IMR-90 (cell line): ENCODE measurements at regions not wholly inside any gene's neighbourhood (a gene's known extent, or its start where the extent isn't known, plus 50 kb on each side); places are given as distances from the start of the nearest gene placed in this dataset.

Experiments used
- ATAC-seq: fragments of 200-7000 bp; cut with Tn5 transposase; 2 replicates; pipeline ENCODE4 v1.9.1; 2020; ENCODE audit warnings: low read depth, mild to moderate bottlenecking, moderate library complexity
- BruUV-seq: library from RNA; stranded (reverse); fragments of 400-500 nt; replicated peaks from 2 replicates; lab custom pipeline; 2021; lab: Mats Ljungman, UMichigan
- CTCF ChIA-PET: fragments of 300-600 bp; formaldehyde crosslinking; extraction: SDS; loops from one replicate; lab custom pipeline; 2021; ENCODE audit warnings: antibody characterized with exemption; lab: Yijun Ruan, JAX
- POLR2A ChIA-PET: fragments of 300-600 bp; sonication (Branson Sonifier 250); formaldehyde crosslinking; loops from one replicate; lab custom pipeline; 2022; ENCODE audit warnings: antibody characterized with exemption; ENCODE audit not compliant: unreplicated experiment; lab: Charles Lee
- DNase-seq: peaks from one replicate; pipeline ENCODE4 v3.0.0; 2013
- H2AFZ ChIP-seq: replicated peaks from 2 replicates; pipeline ENCODE3; 2013; ENCODE audit warnings: low read length, mild to moderate bottlenecking; ENCODE audit not compliant: poor library complexity
- H2AK5ac ChIP-seq: 2 replicates; pipeline ENCODE4 v1.6.1; 2013; ENCODE audit warnings: low read depth, low read length, inconsistent platforms
- H2AK9ac ChIP-seq: replicated peaks from 2 replicates; pipeline ENCODE3; 2013; ENCODE audit warnings: mild to moderate bottlenecking, low read depth, low read length, moderate library complexity; ENCODE audit not compliant: poor library complexity
- H2BK120ac ChIP-seq: 2 replicates; pipeline ENCODE4 v1.6.1; 2013; ENCODE audit warnings: low read depth, low read length, inconsistent platforms
- H2BK15ac ChIP-seq: 3 replicates; pipeline ENCODE4 v1.6.1; 2013; ENCODE audit warnings: low read depth, low read length, inconsistent platforms
- H2BK20ac ChIP-seq: 2 replicates; pipeline ENCODE4 v1.6.1; 2013; ENCODE audit warnings: low read depth, mild to moderate bottlenecking, inconsistent platforms, low read length, moderate library complexity
- H2BK5ac ChIP-seq: 2 replicates; pipeline ENCODE4 v1.6.1; 2013; ENCODE audit warnings: mild to moderate bottlenecking, low read depth, low read length, inconsistent platforms; ENCODE audit not compliant: poor library complexity, severe bottlenecking
- H3K14ac ChIP-seq: replicated peaks from 2 replicates; pipeline ENCODE4 v1.6.1; 2013; ENCODE audit warnings: low read depth, low read length, inconsistent platforms
- H3K18ac ChIP-seq: 2 replicates; pipeline ENCODE4 v1.6.1; 2013; ENCODE audit warnings: low read depth, low read length, control low read depth
- H3K23ac ChIP-seq: 2 replicates; pipeline ENCODE4 v1.6.1; 2013; ENCODE audit warnings: low read depth, low read length, inconsistent platforms
- H3K27ac ChIP-seq: 2 replicates; pipeline ENCODE4 v1.5.1; 2013; ENCODE audit warnings: mild to moderate bottlenecking, control low read depth, low read length; ENCODE audit not compliant: insufficient read depth
- H3K27me3 ChIP-seq: 2 replicates; pipeline ENCODE4 v1.6.1; 2013; ENCODE audit warnings: low read length; ENCODE audit not compliant: control insufficient read depth, insufficient read depth
- H3K36me3 ChIP-seq: 2 replicates; pipeline ENCODE4 v1.6.1; 2013; ENCODE audit warnings: low read length, mixed read lengths; ENCODE audit not compliant: control insufficient read depth, insufficient read depth
- H3K4ac ChIP-seq: 2 replicates; pipeline ENCODE4 v1.6.1; 2013; ENCODE audit warnings: low read depth, low read length, inconsistent platforms
- H3K4me1 ChIP-seq: 2 replicates; pipeline ENCODE4 v1.6.1; 2013; ENCODE audit warnings: low read length, mixed read lengths; ENCODE audit not compliant: control insufficient read depth, insufficient read depth
- H3K4me2 ChIP-seq: 2 replicates; pipeline ENCODE4 v1.6.1; 2013; ENCODE audit warnings: low read depth, mild to moderate bottlenecking, control low read depth, low read length, moderate library complexity
- H3K4me3 ChIP-seq: 2 replicates; pipeline ENCODE4 v1.5.1; 2013; ENCODE audit warnings: low read depth, mild to moderate bottlenecking, control low read depth, low read length, moderate library complexity; ENCODE audit not compliant: insufficient read depth
- H3K56ac ChIP-seq: 2 replicates; pipeline ENCODE4 v1.6.1; 2013; ENCODE audit warnings: low read length, inconsistent platforms; ENCODE audit not compliant: insufficient read depth; ENCODE audit errors: extremely low read depth
- H3K79me1 ChIP-seq, 2 experiments: 2 replicates each; pipeline ENCODE4 v1.6.1; 2013; ENCODE audit warnings: low read length in 2 of 2, inconsistent platforms in 1 of 2, low read depth in 1 of 2
- H3K9ac ChIP-seq: 2 replicates; pipeline ENCODE4 v1.6.1; 2013; ENCODE audit warnings: low read depth, low read length, control low read depth
- H3K9me1 ChIP-seq: 2 replicates; pipeline ENCODE4 v1.6.1; 2013; ENCODE audit warnings: low read length, inconsistent platforms; ENCODE audit not compliant: insufficient read depth
- H3K9me3 ChIP-seq: 2 replicates; pipeline ENCODE4 v1.6.1; 2013; ENCODE audit warnings: low read length; ENCODE audit not compliant: control insufficient read depth, insufficient read depth
- H4K20me1 ChIP-seq: 2 replicates; pipeline ENCODE4 v1.6.1; 2013; ENCODE audit warnings: low read length, inconsistent platforms; ENCODE audit not compliant: insufficient read depth
- H4K5ac ChIP-seq: 2 replicates; pipeline ENCODE4 v1.6.1; 2013; ENCODE audit warnings: mild to moderate bottlenecking, low read depth, low read length, control low read depth
- H4K8ac ChIP-seq, 2 experiments: 2 replicates each; pipeline ENCODE4 v1.6.1; 2013; ENCODE audit warnings: low read depth in 2 of 2, low read length in 2 of 2, control low read depth in 1 of 2, inconsistent platforms in 1 of 2
- H4K91ac ChIP-seq: 2 replicates; pipeline ENCODE4 v1.6.1; 2013; ENCODE audit warnings: low read depth, low read length, inconsistent platforms; ENCODE audit not compliant: insufficient read depth
- BHLHE40 ChIP-seq: fragments of 150-350 bp; IDR thresholded peaks from 2 replicates; pipeline ENCODE4 v1.6.1; 2016; ENCODE audit warnings: mild to moderate bottlenecking, low read depth, low read length
- CEBPB ChIP-seq: IDR thresholded peaks from 2 replicates; pipeline ENCODE4 v1.6.1; 2012; ENCODE audit warnings: low read depth, low read length, improper control_type of control experiment
- CHD1 ChIP-seq: IDR thresholded peaks from 2 replicates; pipeline ENCODE4 v1.6.1; 2012; ENCODE audit warnings: low read depth, low read length, improper control_type of control experiment
- FOS ChIP-seq: fragments of 150-350 bp; IDR thresholded peaks from 2 replicates; pipeline ENCODE4 v1.6.1; 2016; ENCODE audit warnings: low read depth, low read length
- MAFK ChIP-seq: IDR thresholded peaks from 2 replicates; pipeline ENCODE4 v1.6.1; 2012; ENCODE audit warnings: low read depth, low read length, improper control_type of control experiment
- MAZ ChIP-seq: IDR thresholded peaks from 2 replicates; pipeline ENCODE4 v1.6.1; 2012; ENCODE audit warnings: low read depth, mild to moderate bottlenecking, low read length, improper control_type of control experiment, moderate library complexity, borderline replicate concordance
- MXI1 ChIP-seq: IDR thresholded peaks from 2 replicates; pipeline ENCODE4 v1.6.1; 2012; ENCODE audit warnings: low read depth, mild to moderate bottlenecking, low read length, moderate library complexity, borderline replicate concordance
- NFE2L2 ChIP-seq: fragments of 150-350 bp; IDR thresholded peaks from 2 replicates; pipeline ENCODE4 v1.6.1; 2016; ENCODE audit warnings: low read depth, mild to moderate bottlenecking, low read length
- POLR2A ChIP-seq: IDR thresholded peaks from 2 replicates; pipeline ENCODE4 v1.6.1; 2012; ENCODE audit warnings: mild to moderate bottlenecking, low read depth, low read length
- RAD21 ChIP-seq: IDR thresholded peaks from 2 replicates; pipeline ENCODE4 v1.6.1; 2012; ENCODE audit warnings: low read length, improper control_type of control experiment
- RCOR1 ChIP-seq: IDR thresholded peaks from 2 replicates; pipeline ENCODE4 v1.6.1; 2012; ENCODE audit warnings: mild to moderate bottlenecking, low read length, improper control_type of control experiment; ENCODE audit not compliant: insufficient replicate concordance
- RFX5 ChIP-seq: IDR thresholded peaks from 2 replicates; pipeline ENCODE4 v1.8.0; 2012; ENCODE audit warnings: low read depth, mild to moderate bottlenecking, low read length, moderate library complexity
- SMC3 ChIP-seq: fragments of 150-350 bp; IDR thresholded peaks from 2 replicates; pipeline ENCODE4 v1.6.1; 2016; ENCODE audit warnings: low read depth, mild to moderate bottlenecking, antibody characterized with exemption, low read length, moderate library complexity
- WGBS, 2 experiments: methylation state at CpG; one replicate each; pipeline versions ENCODE4 v1.1.5 to v1.1.7; 2013; ENCODE audit warnings: missing lambda C conversion rate in 2 of 2; ENCODE audit not compliant: insufficient read length in 1 of 2; ENCODE audit errors: extremely low coverage in 2 of 2; 5-methylcytosine and 5-hydroxymethylcytosine counted together
- dilution Hi-C: fragments of 300-500 bp; cut with HindIII; formaldehyde crosslinking; loops from one replicate; pipeline ENCODE4 v1.14.3; 2018; ENCODE audit warnings: low sequenced_read_pairs; ENCODE audit not compliant: unreplicated experiment
- in situ Hi-C: fragments of 300-500 bp; cut with MboI; formaldehyde crosslinking; loops from 3 replicates; pipeline ENCODE4 v1.14.3; 2019; ENCODE audit warnings: low sequenced_read_pairs, inconsistent platforms, mixed read lengths
- intact Hi-C: fragments of 100-400 bp; cut with micrococcal nuclease; formaldehyde crosslinking; loops from 2 replicates; pipeline ENCODE4 v1.10.0; 2022
- TF ChIP-seq, protein P1 (sequence below): conservative IDR thresholded peaks from 2 replicates; pipeline ENCODE4 v1.5.1; 2012; ENCODE audit warnings: mild to moderate bottlenecking, low read depth, low read length, improper control_type of control experiment
- TF ChIP-seq, protein P2 (sequence below): fragments of 150-350 bp; IDR thresholded peaks from 2 replicates; pipeline ENCODE4 v1.6.1; 2016; ENCODE audit warnings: low read depth, mild to moderate bottlenecking, low read length, moderate library complexity, borderline replicate concordance
- TF ChIP-seq, protein P3 (sequence below): fragments of 150-350 bp; IDR thresholded peaks from 2 replicates; pipeline ENCODE4 v1.6.1; 2017; ENCODE audit warnings: mild to moderate bottlenecking, antibody characterized with exemption, low read length, low read depth

DNA sequence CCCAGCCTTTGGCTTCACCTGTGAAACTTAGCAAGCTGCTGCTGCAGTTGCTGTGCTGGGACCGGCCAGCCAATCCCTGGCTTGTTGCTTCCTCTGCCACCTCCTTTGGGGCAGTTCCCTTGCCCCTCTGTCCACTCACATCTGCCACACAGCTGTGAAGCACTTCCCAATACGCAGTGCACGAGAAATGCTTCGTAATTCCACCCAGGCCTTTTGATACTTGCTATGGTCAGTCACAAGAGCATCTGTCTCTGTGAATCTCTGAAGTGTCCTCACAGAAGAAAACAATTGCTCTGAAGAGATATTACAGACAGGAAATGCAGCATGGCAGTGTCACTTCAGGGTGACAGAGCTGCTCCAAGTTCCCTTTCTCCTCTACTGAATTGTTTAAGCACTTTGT lies 208.5 kb downstream of the PTEN start:
- Histone ChIP-seq H2BK20ac (no peak overlapping the region), H3K4me3 (no peak overlapping the region), H3K4me1 (no peaks in the 10 kb centered on the region), H3K14ac (no peak overlapping the region), H3K18ac (no peak overlapping the region), H3K27ac (no peak overlapping the region), H3K9me3 (no peaks in the 10 kb centered on the region), H3K36me3 (no peaks in the 10 kb centered on the region), H4K8ac (no peak overlapping the region), H3K4me2 (no peak overlapping the region), H4K91ac (no peak overlapping the region), H3K9ac (no peak overlapping the region), H3K27me3 (no peaks in the 10 kb centered on the region), H3K23ac (no peak overlapping the region), H4K20me1 (no peaks in the 10 kb centered on the region), H3K79me1 (no peaks in the 10 kb centered on the region), H2BK15ac (no peak overlapping the region), H2AK9ac (no peak overlapping the region), H4K5ac (no peak overlapping the region), H2AK5ac (no peak overlapping the region), H3K9me1 (no peaks in the 10 kb centered on the region), H3K4ac (no peak overlapping the region), H2BK120ac (no peak overlapping the region), H2AFZ (no peak overlapping the region), H2BK5ac (no peak overlapping the region), H3K56ac (no peak overlapping the region)
- CTCF ChIA-PET, result no interaction called here
- no peak for ATAC-seq
- intact Hi-C loops, result no loop called here
- POLR2A ChIA-PET, result no interaction called here
- TF ChIP-seq, protein P1, sequence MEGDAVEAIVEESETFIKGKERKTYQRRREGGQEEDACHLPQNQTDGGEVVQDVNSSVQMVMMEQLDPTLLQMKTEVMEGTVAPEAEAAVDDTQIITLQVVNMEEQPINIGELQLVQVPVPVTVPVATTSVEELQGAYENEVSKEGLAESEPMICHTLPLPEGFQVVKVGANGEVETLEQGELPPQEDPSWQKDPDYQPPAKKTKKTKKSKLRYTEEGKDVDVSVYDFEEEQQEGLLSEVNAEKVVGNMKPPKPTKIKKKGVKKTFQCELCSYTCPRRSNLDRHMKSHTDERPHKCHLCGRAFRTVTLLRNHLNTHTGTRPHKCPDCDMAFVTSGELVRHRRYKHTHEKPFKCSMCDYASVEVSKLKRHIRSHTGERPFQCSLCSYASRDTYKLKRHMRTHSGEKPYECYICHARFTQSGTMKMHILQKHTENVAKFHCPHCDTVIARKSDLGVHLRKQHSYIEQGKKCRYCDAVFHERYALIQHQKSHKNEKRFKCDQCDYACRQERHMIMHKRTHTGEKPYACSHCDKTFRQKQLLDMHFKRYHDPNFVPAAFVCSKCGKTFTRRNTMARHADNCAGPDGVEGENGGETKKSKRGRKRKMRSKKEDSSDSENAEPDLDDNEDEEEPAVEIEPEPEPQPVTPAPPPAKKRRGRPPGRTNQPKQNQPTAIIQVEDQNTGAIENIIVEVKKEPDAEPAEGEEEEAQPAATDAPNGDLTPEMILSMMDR, result no peak
- TF ChIP-seq, protein P2, sequence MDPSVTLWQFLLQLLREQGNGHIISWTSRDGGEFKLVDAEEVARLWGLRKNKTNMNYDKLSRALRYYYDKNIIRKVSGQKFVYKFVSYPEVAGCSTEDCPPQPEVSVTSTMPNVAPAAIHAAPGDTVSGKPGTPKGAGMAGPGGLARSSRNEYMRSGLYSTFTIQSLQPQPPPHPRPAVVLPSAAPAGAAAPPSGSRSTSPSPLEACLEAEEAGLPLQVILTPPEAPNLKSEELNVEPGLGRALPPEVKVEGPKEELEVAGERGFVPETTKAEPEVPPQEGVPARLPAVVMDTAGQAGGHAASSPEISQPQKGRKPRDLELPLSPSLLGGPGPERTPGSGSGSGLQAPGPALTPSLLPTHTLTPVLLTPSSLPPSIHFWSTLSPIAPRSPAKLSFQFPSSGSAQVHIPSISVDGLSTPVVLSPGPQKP, result no peak
- TF ChIP-seq CHD1 (no peak), MAFK (no peak), MAZ (no peak), NFE2L2 (no peak), RFX5 (no peak), MXI1 (no peak), RAD21 (no peak), BHLHE40 (no peak), SMC3 (no peak), FOS (no peak), RCOR1 (no peak), POLR2A (no peak), CEBPB (no peak)
- TF ChIP-seq, protein P3, sequence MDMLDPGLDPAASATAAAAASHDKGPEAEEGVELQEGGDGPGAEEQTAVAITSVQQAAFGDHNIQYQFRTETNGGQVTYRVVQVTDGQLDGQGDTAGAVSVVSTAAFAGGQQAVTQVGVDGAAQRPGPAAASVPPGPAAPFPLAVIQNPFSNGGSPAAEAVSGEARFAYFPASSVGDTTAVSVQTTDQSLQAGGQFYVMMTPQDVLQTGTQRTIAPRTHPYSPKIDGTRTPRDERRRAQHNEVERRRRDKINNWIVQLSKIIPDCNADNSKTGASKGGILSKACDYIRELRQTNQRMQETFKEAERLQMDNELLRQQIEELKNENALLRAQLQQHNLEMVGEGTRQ, result no peak
- dilution Hi-C loops, result no loop called here
- DNase-seq, result no peak
- BruUV-seq, result no TSS peak
- in situ Hi-C loops, result no loop called here
- 93% methylated on average over 3 of the region's 4 CpGs; no CpG with 5 or more reads in 1 of the 2 experiments for WGBS, 2 experiments
